NOMO-1 treated with DMSO at 0.1 percent for 48 hours (cell line): ENCODE measurements at regions not wholly inside any gene's neighbourhood (a gene's known extent, or its start where the extent isn't known, plus 50 kb on each side); places are given as distances from the start of the nearest gene placed in this dataset.
"Not testable (repeated sequence)": the region's sequence is repeated elsewhere in the genome, so short reads cannot be mapped to it uniquely, and the experiment has no call there.

ENCODE experiments used
- DNase-seq: peaks from one replicate; lab custom pipeline; 2025; ENCODE audit not compliant: unreplicated experiment; lab: John Stamatoyannopoulos, UW

- DNase-seq = no peak
Observed at GRCh38 chr2:60252581-60253150, 300.8 kb downstream of the BCL11A start.

- DNase-seq = no peak
Observed at GRCh38 chr2:60251247-60251646, 302.2 kb downstream of the BCL11A start.

- DNase-seq = no peak
Observed at GRCh38 chr2:60249879-60250278, 303.6 kb downstream of the BCL11A start.

GRCh38 chr2:60247471-60247870 lies 306.0 kb downstream of the BCL11A start:
- no peak for DNase-seq

GRCh38 chr2:60246583-60246982 lies 306.9 kb downstream of the BCL11A start:
- DNase-seq = no peak

GRCh38 chr2:60234274-60234986 lies 319.0 kb downstream of the BCL11A start:
- no peak for DNase-seq

GRCh38 chr2:60230596-60230995 lies 322.9 kb downstream of the BCL11A start:
- no peak for DNase-seq

GRCh38 chr2:60230037-60230436 lies 323.4 kb downstream of the BCL11A start:
- no peak for DNase-seq

GRCh38 chr2:60226943-60227342 lies 326.5 kb downstream of the BCL11A start:
- DNase-seq = no peak

GRCh38 chr2:60226191-60226590 lies 327.3 kb downstream of the BCL11A start:
- no peak for DNase-seq

GRCh38 chr2:60223859-60224258 lies 329.6 kb downstream of the BCL11A start:
- no peak for DNase-seq

- DNase-seq = no peak
Observed at GRCh38 chr2:60221098-60221497, 332.4 kb downstream of the BCL11A start.

GRCh38 chr2:60219536-60219935 lies 333.9 kb downstream of the BCL11A start:
- no peak for DNase-seq

- no peak for DNase-seq
Observed at GRCh38 chr2:60216452-60216995, 336.9 kb downstream of the BCL11A start.

- no peak for DNase-seq
Observed at GRCh38 chr2:60215386-60215901, 338.0 kb downstream of the BCL11A start.

- DNase-seq = no peak
Observed at GRCh38 chr2:60214626-60214875, 338.9 kb downstream of the BCL11A start.

- no peak for DNase-seq
Observed at GRCh38 chr2:60213865-60214625, 339.4 kb downstream of the BCL11A start.

GRCh38 chr2:60212181-60212945 lies 341.1 kb downstream of the BCL11A start:
- DNase-seq = no peak

GRCh38 chr2:60189006-60189405 lies 364.4 kb downstream of the BCL11A start:
- DNase-seq = not testable (repeated sequence)

GRCh38 chr2:60175290-60175689 lies 378.2 kb downstream of the BCL11A start:
- DNase-seq = no peak

GRCh38 chr2:60174146-60174545 lies 379.3 kb downstream of the BCL11A start:
- no peak for DNase-seq
